ENCODE measurements at regions not wholly inside any gene's neighbourhood (a gene's known extent, or its start where the extent isn't known, plus 50 kb on each side); places are given as distances from the start of the nearest gene placed in this dataset.

DNA sequence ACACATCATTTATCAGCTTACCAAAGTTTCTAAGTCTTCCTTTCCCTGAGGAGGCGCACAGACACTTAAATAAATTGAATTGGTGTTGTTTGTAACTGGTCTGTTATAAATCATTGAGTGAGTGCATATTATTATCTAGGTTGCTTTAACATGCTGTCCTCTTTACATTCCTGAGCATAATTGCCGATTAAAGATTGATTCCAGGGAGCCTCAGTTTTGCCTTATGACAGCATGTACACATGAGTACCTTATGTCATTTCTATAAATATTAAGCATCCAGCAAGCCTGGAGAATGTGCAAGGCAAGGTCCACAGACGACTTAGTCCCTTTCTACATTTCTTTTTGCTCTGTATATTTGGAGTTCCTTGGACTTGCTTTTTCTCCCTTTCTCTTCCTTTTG, 177.9 kb upstream of the STEAP4 start:
- H3K9me3 Mint-ChIP-seq (ENCODE audit: unreplicated experiment) = no peaks in the 10 kb centered on the region

DNA sequence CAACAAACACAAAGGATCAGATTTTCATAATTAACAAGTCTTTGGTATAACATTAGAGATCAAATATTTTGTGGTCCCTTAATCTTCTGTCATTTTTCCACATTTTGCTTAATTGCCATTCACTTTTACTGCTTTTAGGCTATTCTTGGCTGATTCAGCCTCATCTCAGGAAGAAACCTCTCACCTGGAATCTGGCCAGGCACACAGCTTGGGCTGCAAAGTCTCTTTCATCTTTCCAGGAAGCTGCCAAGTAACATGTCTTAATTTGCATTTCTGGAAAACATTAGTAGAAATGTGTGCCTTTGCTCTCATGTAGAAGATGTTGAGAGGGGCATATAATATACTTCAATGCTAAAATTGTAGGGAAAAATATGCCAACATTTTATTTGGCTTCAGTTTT, 174.2 kb upstream of the STEAP4 start:
- intact Hi-C loops (cut with micrococcal nuclease) = no loop called here
- POLR2A ChIA-PET = no interaction called here
- Mint-ChIP-seq H3K4me3 (ENCODE audit: unreplicated experiment) (no peak overlapping the region), H3K27me3 (ENCODE audit: insufficient read depth, unreplicated experiment) (peaks cover 52% of the 10 kb centered on the region), H3K9me3 (ENCODE audit: unreplicated experiment) (no peaks in the 10 kb centered on the region), H3K4me1 (ENCODE audit: insufficient read depth, unreplicated experiment) (no peaks in the 10 kb centered on the region), H3K27ac (ENCODE audit: low read depth, unreplicated experiment) (no peak overlapping the region), H3K36me3 (ENCODE audit: insufficient read depth, unreplicated experiment) (no peaks in the 10 kb centered on the region)
- BruUV-seq (replicated peaks) = no TSS peak
- TF ChIP-seq, protein P1, sequence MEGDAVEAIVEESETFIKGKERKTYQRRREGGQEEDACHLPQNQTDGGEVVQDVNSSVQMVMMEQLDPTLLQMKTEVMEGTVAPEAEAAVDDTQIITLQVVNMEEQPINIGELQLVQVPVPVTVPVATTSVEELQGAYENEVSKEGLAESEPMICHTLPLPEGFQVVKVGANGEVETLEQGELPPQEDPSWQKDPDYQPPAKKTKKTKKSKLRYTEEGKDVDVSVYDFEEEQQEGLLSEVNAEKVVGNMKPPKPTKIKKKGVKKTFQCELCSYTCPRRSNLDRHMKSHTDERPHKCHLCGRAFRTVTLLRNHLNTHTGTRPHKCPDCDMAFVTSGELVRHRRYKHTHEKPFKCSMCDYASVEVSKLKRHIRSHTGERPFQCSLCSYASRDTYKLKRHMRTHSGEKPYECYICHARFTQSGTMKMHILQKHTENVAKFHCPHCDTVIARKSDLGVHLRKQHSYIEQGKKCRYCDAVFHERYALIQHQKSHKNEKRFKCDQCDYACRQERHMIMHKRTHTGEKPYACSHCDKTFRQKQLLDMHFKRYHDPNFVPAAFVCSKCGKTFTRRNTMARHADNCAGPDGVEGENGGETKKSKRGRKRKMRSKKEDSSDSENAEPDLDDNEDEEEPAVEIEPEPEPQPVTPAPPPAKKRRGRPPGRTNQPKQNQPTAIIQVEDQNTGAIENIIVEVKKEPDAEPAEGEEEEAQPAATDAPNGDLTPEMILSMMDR (IDR thresholded peaks at IDR 0.05; ENCODE audit: unreplicated experiment) = no peak
- no peak for DNase-seq (ENCODE audit: unreplicated experiment)
- CTCF ChIA-PET = no interaction called here

More for the DNA sequence above, 177.9 kb upstream of the STEAP4 start:
- TF ChIP-seq, protein P1 (IDR thresholded peaks at IDR 0.05; ENCODE audit: unreplicated experiment) = no peak
- BruUV-seq (replicated peaks) = no TSS peak
- H3K4me1 Mint-ChIP-seq (ENCODE audit: insufficient read depth, unreplicated experiment) = no peaks in the 10 kb centered on the region
- ChIA-PET POLR2A (no interaction called here), CTCF (no interaction called here)
- DNase-seq (ENCODE audit: unreplicated experiment) = no peak
- no peaks in the 10 kb centered on the region for H3K36me3 Mint-ChIP-seq (ENCODE audit: insufficient read depth, unreplicated experiment)
- H3K27ac Mint-ChIP-seq (ENCODE audit: low read depth, unreplicated experiment) = no peak overlapping the region
- no peak overlapping the region for H3K4me3 Mint-ChIP-seq (ENCODE audit: unreplicated experiment)
- peaks cover 66% of the 10 kb centered on the region for H3K27me3 Mint-ChIP-seq (ENCODE audit: insufficient read depth, unreplicated experiment)
- intact Hi-C loops (cut with micrococcal nuclease) = no loop called here

DNA sequence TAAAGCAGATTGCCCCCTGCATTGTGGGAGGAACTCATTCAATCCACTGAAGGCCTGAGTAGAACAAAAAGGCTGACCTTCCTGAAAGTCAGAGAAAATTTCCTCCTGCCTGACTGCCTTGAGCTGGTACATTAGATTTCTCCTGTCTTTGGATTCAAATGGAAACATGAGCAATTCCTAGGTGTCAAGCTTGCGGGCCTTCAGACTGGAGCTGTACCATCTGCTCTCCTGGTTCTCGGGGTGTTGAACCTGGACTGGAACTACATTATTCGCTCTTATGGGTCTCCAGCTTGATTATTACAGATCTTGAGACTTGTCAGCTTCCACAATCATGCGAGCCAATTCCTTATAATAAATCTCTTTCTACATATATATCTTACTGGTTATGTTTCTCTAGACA, 173.6 kb upstream of the STEAP4 start:
- CTCF ChIA-PET = no interaction called here
- no peaks in the 10 kb centered on the region for H3K36me3 Mint-ChIP-seq (ENCODE audit: insufficient read depth, unreplicated experiment)
- BruUV-seq (replicated peaks) = no TSS peak
- DNase-seq (ENCODE audit: unreplicated experiment) = no peak
- peaks cover 57% of the 10 kb centered on the region for H3K27me3 Mint-ChIP-seq (ENCODE audit: insufficient read depth, unreplicated experiment)
- POLR2A ChIA-PET = no interaction called here
- no peak overlapping the region for H3K27ac Mint-ChIP-seq (ENCODE audit: low read depth, unreplicated experiment)
- TF ChIP-seq, protein P1 (IDR thresholded peaks at IDR 0.05; ENCODE audit: unreplicated experiment) = no peak
- no peaks in the 10 kb centered on the region for H3K9me3 Mint-ChIP-seq (ENCODE audit: unreplicated experiment)
- intact Hi-C loops (cut with micrococcal nuclease) = no loop called here
- no peaks in the 10 kb centered on the region for H3K4me1 Mint-ChIP-seq (ENCODE audit: insufficient read depth, unreplicated experiment)
- H3K4me3 Mint-ChIP-seq (ENCODE audit: unreplicated experiment) = no peak overlapping the region

DNA sequence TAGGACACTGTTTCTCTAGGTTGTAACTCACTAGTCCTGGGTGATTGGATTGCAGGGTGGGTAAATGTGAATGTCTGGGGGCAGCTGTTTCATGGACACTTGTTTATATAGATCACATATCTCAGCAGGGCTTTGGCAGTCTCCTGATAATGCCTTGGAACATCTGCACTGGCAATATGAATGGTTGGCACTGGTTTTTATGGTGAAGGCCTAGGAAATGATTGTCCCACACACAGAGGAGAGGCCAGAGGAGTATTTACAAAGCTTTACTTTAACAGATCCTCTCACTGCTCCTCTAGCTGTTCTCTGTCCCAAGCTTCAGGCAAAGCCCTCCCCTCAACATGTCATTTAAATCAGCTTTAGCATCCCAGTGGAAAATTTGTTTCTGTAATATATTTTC, 171.3 kb upstream of the STEAP4 start:
- H3K36me3 Mint-ChIP-seq (ENCODE audit: insufficient read depth, unreplicated experiment) = no peaks in the 10 kb centered on the region
- POLR2A ChIA-PET = no interaction called here
- no peaks in the 10 kb centered on the region for H3K9me3 Mint-ChIP-seq (ENCODE audit: unreplicated experiment)
- intact Hi-C loops (cut with micrococcal nuclease) = no loop called here
- no TSS peak for BruUV-seq (replicated peaks)
- H3K27ac Mint-ChIP-seq (ENCODE audit: low read depth, unreplicated experiment) = no peak overlapping the region
- CTCF ChIA-PET = interaction anchor here (0.6 kb wide), 1 partner anchor 56 kb away, joined by 3 read pairs; no protein-coding TSS in a partner anchor
- TF ChIP-seq, protein P1 (IDR thresholded peaks at IDR 0.05; ENCODE audit: unreplicated experiment) = no peak
- no peak for DNase-seq (ENCODE audit: unreplicated experiment)
- H3K27me3 Mint-ChIP-seq (ENCODE audit: insufficient read depth, unreplicated experiment) = peaks cover 38% of the 10 kb centered on the region
- H3K4me1 Mint-ChIP-seq (ENCODE audit: insufficient read depth, unreplicated experiment) = no peaks in the 10 kb centered on the region
- H3K4me3 Mint-ChIP-seq (ENCODE audit: unreplicated experiment) = no peak overlapping the region
